CD4-positive, alpha-beta T cell (primary cell): ENCODE measurements at regions not wholly inside any gene's neighbourhood (a gene's known extent, or its start where the extent isn't known, plus 50 kb on each side); places are given as distances from the start of the nearest gene placed in this dataset.
A peak's percentile ranks its signal among the peaks of the same experiment; 100 is the strongest.

Source experiments
- ATAC-seq: fragments of 200-7000 bp; cut with Tn5 transposase; one replicate; pipeline ENCODE4 v1.10.0; 2022; ENCODE audit warnings: mild to moderate bottlenecking; ENCODE audit not compliant: poor library complexity
- CTCF ChIA-PET: fragments of 350-600 bp; sonication (Branson Sonifier 250); formaldehyde crosslinking; loops from one replicate; lab custom pipeline; 2021; ENCODE audit warnings: antibody characterized with exemption, inconsistent platforms; lab: Charles Lee
- POLR2A ChIA-PET: fragments of 350-600 bp; sonication (Branson Sonifier 250); formaldehyde crosslinking; loops from one replicate; lab custom pipeline; 2021; ENCODE audit warnings: antibody characterized with exemption, inconsistent platforms; lab: Charles Lee
- DNase-seq, 14 experiments: peaks; one replicate each; pipeline ENCODE4 v3.0.0-alpha.2; 2013 to 2020; ENCODE audit warnings: mixed read lengths in 2 of 14
- H3K27ac ChIP-seq, 2 donors: one replicate each; pipeline versions ENCODE4 v1.5.1 to v1.7.0; 2013; ENCODE audit warnings: low read length in 2 of 2, low read depth in 1 of 2, mild to moderate bottlenecking in 1 of 2
- H3K27me3 ChIP-seq, 2 experiments: 1 replicate in 1 of 2; 2 replicates in 1 of 2; pipeline versions ENCODE4 v1.6.1 to v1.7.0; 2013; ENCODE audit warnings: low read length in 2 of 2, control low read depth in 1 of 2, mild to moderate bottlenecking in 1 of 2, moderate library complexity in 1 of 2; ENCODE audit not compliant: insufficient read depth in 2 of 2, control insufficient read depth in 1 of 2
- H3K36me3 ChIP-seq: one replicate; pipeline ENCODE4 v1.6.1; 2013; ENCODE audit warnings: low read length, control low read depth; ENCODE audit not compliant: insufficient read depth
- H3K4me1 ChIP-seq: one replicate; pipeline ENCODE4 v1.6.1; 2013; ENCODE audit warnings: low read length, control low read depth; ENCODE audit not compliant: insufficient read depth
- H3K4me3 ChIP-seq: one replicate; pipeline ENCODE4 v1.5.1; 2013; ENCODE audit warnings: mild to moderate bottlenecking, low read length, moderate library complexity
- H3K9me3 ChIP-seq, 2 experiments: 1 replicate in 1 of 2; 2 replicates in 1 of 2; pipeline versions ENCODE4 v1.6.1 to v1.7.0; 2013; ENCODE audit warnings: low read length in 2 of 2, mild to moderate bottlenecking in 2 of 2, control low read depth in 1 of 2, moderate library complexity in 1 of 2; ENCODE audit not compliant: control insufficient read depth in 1 of 2, insufficient read depth in 1 of 2
- H3K27ac Mint-ChIP-seq: one replicate; pipeline ENCODE4 v1.8.0; 2020; ENCODE audit warnings: mixed read lengths
- H3K27me3 Mint-ChIP-seq: one replicate; pipeline ENCODE4 v1.8.0; 2021; ENCODE audit warnings: mixed read lengths
- H3K36me3 Mint-ChIP-seq: one replicate; pipeline ENCODE4 v1.8.0; 2021; ENCODE audit warnings: low read depth, mixed read lengths
- H3K4me1 Mint-ChIP-seq: one replicate; pipeline ENCODE4 v1.8.0; 2021; ENCODE audit warnings: low read depth, mixed read lengths
- H3K4me3 Mint-ChIP-seq: one replicate; pipeline ENCODE4 v1.8.0; 2020; ENCODE audit warnings: mild to moderate bottlenecking, mixed read lengths
- H3K9me3 Mint-ChIP-seq: one replicate; pipeline ENCODE4 v1.8.0; 2020; ENCODE audit warnings: mixed read lengths
- intact Hi-C, 2 experiments: fragments of 100-400 bp; cut with DNase I in 1 of 2; cut with micrococcal nuclease in 1 of 2; formaldehyde crosslinking; loops; one replicate each; pipeline versions ENCODE4 v1.15.1 to v1.9.0; 2023 to 2025; cut with DNase I, micrococcal nuclease
- TF ChIP-seq, protein P1 (sequence below): fragments of 200-600 bp; IDR thresholded peaks from one replicate; pipeline ENCODE4 v1.8.0; 2022; ENCODE audit warnings: antibody characterized with exemption, mild to moderate bottlenecking

DNA sequence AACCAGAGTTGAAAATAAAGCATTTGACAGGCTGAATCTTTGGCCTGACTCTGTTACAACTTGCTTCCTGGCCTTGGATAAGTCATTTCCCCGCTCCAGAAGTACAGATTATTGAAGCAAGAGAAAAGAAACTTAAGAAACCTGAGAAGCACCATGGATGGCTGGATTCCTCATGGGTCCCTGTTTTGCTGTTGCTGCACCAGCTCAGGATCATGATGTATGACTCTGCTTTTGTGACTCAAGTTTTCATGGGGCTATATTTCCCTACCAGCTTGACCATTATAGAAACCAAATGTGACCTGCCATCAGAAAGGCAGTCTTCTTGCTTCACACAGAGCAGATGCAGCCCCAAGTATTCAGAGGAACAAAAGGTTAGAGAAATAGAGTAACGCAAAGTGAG lies 921.8 kb downstream of the BCL11B start:
- ATAC-seq (no peak), DNase-seq (no peak)
- H3K27me3 Mint-ChIP-seq = no peaks in the 10 kb centered on the region
- no peak overlapping the region for H3K27ac ChIP-seq
- no peaks in the 10 kb centered on the region for H3K9me3 ChIP-seq
- H3K27ac Mint-ChIP-seq = peak overlapping the region; percentile 55
- no peak overlapping the region for H3K4me3 ChIP-seq
- no peaks in the 10 kb centered on the region for H3K9me3 Mint-ChIP-seq
- intact Hi-C loops = no loop called here
- POLR2A ChIA-PET = no interaction called here
- CTCF ChIA-PET = interaction anchor here (0.8 kb wide), 1 partner anchor 138 kb away, joined by 3 read pairs; no protein-coding TSS in a partner anchor
- no peaks in the 10 kb centered on the region for H3K36me3 ChIP-seq
- H3K27me3 ChIP-seq = no peaks in the 10 kb centered on the region
- peaks cover 46% of the 10 kb centered on the region for H3K4me1 Mint-ChIP-seq
- H3K4me3 Mint-ChIP-seq = no peak overlapping the region
- TF ChIP-seq, protein P1, sequence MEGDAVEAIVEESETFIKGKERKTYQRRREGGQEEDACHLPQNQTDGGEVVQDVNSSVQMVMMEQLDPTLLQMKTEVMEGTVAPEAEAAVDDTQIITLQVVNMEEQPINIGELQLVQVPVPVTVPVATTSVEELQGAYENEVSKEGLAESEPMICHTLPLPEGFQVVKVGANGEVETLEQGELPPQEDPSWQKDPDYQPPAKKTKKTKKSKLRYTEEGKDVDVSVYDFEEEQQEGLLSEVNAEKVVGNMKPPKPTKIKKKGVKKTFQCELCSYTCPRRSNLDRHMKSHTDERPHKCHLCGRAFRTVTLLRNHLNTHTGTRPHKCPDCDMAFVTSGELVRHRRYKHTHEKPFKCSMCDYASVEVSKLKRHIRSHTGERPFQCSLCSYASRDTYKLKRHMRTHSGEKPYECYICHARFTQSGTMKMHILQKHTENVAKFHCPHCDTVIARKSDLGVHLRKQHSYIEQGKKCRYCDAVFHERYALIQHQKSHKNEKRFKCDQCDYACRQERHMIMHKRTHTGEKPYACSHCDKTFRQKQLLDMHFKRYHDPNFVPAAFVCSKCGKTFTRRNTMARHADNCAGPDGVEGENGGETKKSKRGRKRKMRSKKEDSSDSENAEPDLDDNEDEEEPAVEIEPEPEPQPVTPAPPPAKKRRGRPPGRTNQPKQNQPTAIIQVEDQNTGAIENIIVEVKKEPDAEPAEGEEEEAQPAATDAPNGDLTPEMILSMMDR = no peak
- H3K4me1 ChIP-seq = peaks cover 7% of the 10 kb centered on the region
- H3K36me3 Mint-ChIP-seq = no peaks in the 10 kb centered on the region

DNA sequence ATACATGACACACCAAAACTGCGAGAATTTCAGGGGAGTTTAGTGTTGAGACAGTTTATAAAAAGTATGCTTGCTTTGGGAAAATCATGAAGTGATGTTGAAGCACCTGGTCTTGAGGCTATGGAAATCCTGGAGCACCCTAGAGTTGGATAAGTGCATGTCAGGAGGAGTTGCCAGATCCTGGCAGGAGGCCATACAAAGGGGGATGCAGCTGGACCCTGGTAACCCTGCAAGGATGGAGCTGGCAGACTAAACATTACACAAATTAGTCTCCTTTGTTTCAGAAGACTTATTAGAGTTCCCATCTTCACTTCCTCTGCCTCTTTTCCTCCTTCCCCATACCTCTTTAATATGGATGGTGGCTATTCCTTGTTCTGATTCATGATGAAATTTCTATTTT lies 907.0 kb downstream of the BCL11B start:
- H3K4me1 Mint-ChIP-seq = peaks cover 39% of the 10 kb centered on the region
- peaks cover 14% of the 10 kb centered on the region for H3K4me1 ChIP-seq
- TF ChIP-seq, protein P1 = no peak
- H3K27me3 Mint-ChIP-seq = no peaks in the 10 kb centered on the region
- DNase-seq (no peak), ATAC-seq (no peak)
- no peaks in the 10 kb centered on the region for H3K27me3 ChIP-seq
- H3K9me3 ChIP-seq = no peaks in the 10 kb centered on the region
- H3K27ac Mint-ChIP-seq = no peak overlapping the region
- no peak overlapping the region for H3K4me3 ChIP-seq
- intact Hi-C loops = no loop called here
- no peak overlapping the region for H3K27ac ChIP-seq
- no peaks in the 10 kb centered on the region for H3K9me3 Mint-ChIP-seq
- no peak overlapping the region for H3K4me3 Mint-ChIP-seq
- no peaks in the 10 kb centered on the region for H3K36me3 Mint-ChIP-seq
- CTCF ChIA-PET = no interaction called here
- no peaks in the 10 kb centered on the region for H3K36me3 ChIP-seq
- POLR2A ChIA-PET = no interaction called here

DNA sequence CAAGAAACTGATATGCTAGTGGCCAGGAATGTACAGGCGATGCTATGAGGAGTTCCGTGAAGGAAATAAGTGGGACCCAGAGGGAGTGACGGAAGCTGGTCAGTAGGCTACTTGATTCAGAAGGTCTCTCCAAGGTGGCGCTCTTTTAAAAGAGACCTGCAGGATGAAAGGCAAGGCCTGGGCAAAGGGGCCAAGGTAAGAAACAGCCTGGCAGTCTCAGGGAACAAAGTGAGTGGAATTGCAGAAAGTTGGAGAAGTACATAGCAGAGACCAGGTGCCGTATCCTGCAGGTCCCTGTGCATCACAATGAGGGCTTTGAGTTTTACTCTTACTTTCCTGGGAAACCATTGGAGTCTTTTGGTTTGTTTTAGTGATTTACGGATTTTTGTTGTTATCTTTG lies 905.6 kb downstream of the BCL11B start:
- Mint-ChIP-seq H3K4me1 (peaks cover 42% of the 10 kb centered on the region), H3K4me3 (no peak overlapping the region), H3K27ac (no peak overlapping the region), H3K27me3 (no peaks in the 10 kb centered on the region), H3K36me3 (no peaks in the 10 kb centered on the region), H3K9me3 (no peaks in the 10 kb centered on the region)
- H3K27ac ChIP-seq = no peak overlapping the region
- ATAC-seq (no peak), DNase-seq (no peak)
- H3K27me3 ChIP-seq = no peaks in the 10 kb centered on the region
- no peaks in the 10 kb centered on the region for H3K9me3 ChIP-seq
- no peaks in the 10 kb centered on the region for H3K36me3 ChIP-seq
- H3K4me3 ChIP-seq = no peak overlapping the region
- intact Hi-C loops = no loop called here
- ChIA-PET POLR2A (no interaction called here), CTCF (interaction anchor here (0.9 kb wide), 1 partner anchor 8 kb away, joined by 3 read pairs; no protein-coding TSS in a partner anchor)
- TF ChIP-seq, protein P1 = no peak
- peaks cover 14% of the 10 kb centered on the region for H3K4me1 ChIP-seq
